HEK293 (cell line): ENCODE measurements at regions not wholly inside any gene's neighbourhood (a gene's known extent, or its start where the extent isn't known, plus 50 kb on each side); places are given as distances from the start of the nearest gene placed in this dataset.

ENCODE experiments used
- CTCF ChIA-PET: fragments of 350-600 bp; formaldehyde crosslinking; extraction: SDS; loops from one replicate; lab custom pipeline; 2021; ENCODE audit warnings: antibody characterized with exemption; lab: Yijun Ruan, JAX
- POLR2A ChIA-PET: fragments of 300-600 bp; formaldehyde crosslinking; extraction: SDS; loops from one replicate; lab custom pipeline; 2020; ENCODE audit warnings: antibody characterized with exemption, inconsistent platforms; lab: Yijun Ruan, JAX
- H3K27ac ChIP-seq: fragments of 200-500 bp; sonication (Bioruptor generic); 2 replicates; pipeline ENCODE4 v1.5.1; 2014; ENCODE audit warnings: low read depth, low read length, control low read depth, inconsistent platforms; ENCODE audit errors: extremely low read depth
- H3K36me3 ChIP-seq, 2 experiments: fragments of 200-500 bp in 1 of 2; sonication (Bioruptor generic) in 1 of 2; 1 replicate in 1 of 2; 2 replicates in 1 of 2; pipeline ENCODE4 v1.5.1; 2014 to 2017; ENCODE audit warnings: inconsistent platforms in 2 of 2, low read length in 2 of 2; ENCODE audit not compliant: control insufficient read depth in 2 of 2, insufficient read depth in 1 of 2
- H3K4me1 ChIP-seq: fragments of 200-500 bp; sonication (Bioruptor generic); 2 replicates; pipeline ENCODE4 v1.5.1; 2014; ENCODE audit warnings: mild to moderate bottlenecking, low read length, inconsistent platforms; ENCODE audit not compliant: control insufficient read depth, insufficient read depth
- H3K4me3 ChIP-seq: 2 replicates; pipeline ENCODE4 v1.5.1; 2011; ENCODE audit warnings: low read depth, mild to moderate bottlenecking, control low read depth, low read length, moderate library complexity
- H3K9me3 ChIP-seq: fragments of 200-500 bp; sonication (Bioruptor generic); 2 replicates; pipeline ENCODE4 v1.5.1; 2014; ENCODE audit warnings: low read depth, low read length, inconsistent platforms; ENCODE audit not compliant: control insufficient read depth, insufficient read depth
- GLIS1 ChIP-seq: fragments of 450-650 bp; formaldehyde crosslinking; IDR thresholded peaks from 2 replicates; pipeline ENCODE4 v1.5.1; 2016; ENCODE audit warnings: missing biosample characterization, missing genetic modification characterization
- HIC1 ChIP-seq: fragments of 450-650 bp; formaldehyde crosslinking; IDR thresholded peaks from 2 replicates; pipeline ENCODE4 v1.5.1; 2016; ENCODE audit warnings: missing biosample characterization, missing genetic modification characterization
- HOXD13 ChIP-seq: sonication (generic); formaldehyde crosslinking; IDR thresholded peaks from 2 replicates; pipeline ENCODE4 v1.8.0; 2022; ENCODE audit warnings: missing genetic modification reagents, borderline replicate concordance
- SALL2 ChIP-seq: fragments of 450-650 bp; formaldehyde crosslinking; IDR thresholded peaks from 2 replicates; pipeline ENCODE4 v1.5.0; 2017; ENCODE audit warnings: missing biosample characterization, mild to moderate bottlenecking, missing genetic modification characterization, borderline replicate concordance
- ZBTB20 ChIP-seq: fragments of 450-650 bp; formaldehyde crosslinking; IDR thresholded peaks from 2 replicates; pipeline ENCODE4 v1.5.1; 2016; ENCODE audit warnings: missing biosample characterization, missing genetic modification characterization
- ZNF214 ChIP-seq: fragments of 450-650 bp; formaldehyde crosslinking; IDR thresholded peaks from 2 replicates; pipeline ENCODE4 v1.5.1; 2017; ENCODE audit warnings: missing biosample characterization, mild to moderate bottlenecking, missing genetic modification characterization, borderline replicate concordance
- ZNF221 ChIP-seq: fragments of 450-650 bp; formaldehyde crosslinking; IDR thresholded peaks from 2 replicates; pipeline ENCODE4 v1.5.1; 2017; ENCODE audit warnings: missing biosample characterization, missing genetic modification characterization, borderline replicate concordance
- ZNF274 ChIP-seq, 2 experiments: fragments of 200-500 bp in 1 of 2; fragments of 450-650 bp in 1 of 2; sonication (Bioruptor generic) in 1 of 2; formaldehyde crosslinking in 1 of 2; IDR thresholded peaks; 2 replicates each; pipeline versions ENCODE4 v1.5.1 to v1.6.1; 2014 to 2016; ENCODE audit warnings: borderline replicate concordance in 1 of 2, inconsistent platforms in 1 of 2, low read length in 1 of 2, missing biosample characterization in 1 of 2, missing genetic modification characterization in 1 of 2
- ZNF518A ChIP-seq: fragments of 450-650 bp; formaldehyde crosslinking; conservative IDR thresholded peaks from 2 replicates; pipeline ENCODE4 v1.5.1; 2016; ENCODE audit warnings: low read depth, missing biosample characterization, missing genetic modification characterization
- ZNF544 ChIP-seq: fragments of 450-650 bp; formaldehyde crosslinking; IDR thresholded peaks from 2 replicates; pipeline ENCODE4 v1.5.0; 2017; ENCODE audit warnings: missing biosample characterization, missing genetic modification characterization
- ZNF785 ChIP-seq: fragments of 450-650 bp; formaldehyde crosslinking; IDR thresholded peaks from 2 replicates; pipeline ENCODE4 v1.5.1; 2016; ENCODE audit warnings: missing biosample characterization, missing genetic modification characterization
- ZNF837 ChIP-seq: fragments of 450-650 bp; formaldehyde crosslinking; IDR thresholded peaks from 2 replicates; pipeline ENCODE4 v1.5.1; 2016; ENCODE audit warnings: missing biosample characterization, missing genetic modification characterization
- ZSCAN4 ChIP-seq: fragments of 450-650 bp; formaldehyde crosslinking; IDR thresholded peaks from 2 replicates; pipeline ENCODE4 v1.5.1; 2017; ENCODE audit warnings: missing biosample characterization, missing genetic modification characterization

- no peak for TF ChIP-seq ZNF785 (tag by site-specific recombination)
- no peak for TF ChIP-seq ZSCAN4 (tag by site-specific recombination)
- no peak for TF ChIP-seq ZNF544 (tag by site-specific recombination)
- TF ChIP-seq ZNF221, result no peak
- TF ChIP-seq SALL2 (tag by site-specific recombination), result no peak
- TF ChIP-seq ZNF837 (tag by site-specific recombination), result no peak
- TF ChIP-seq HIC1 (tag by site-specific recombination), result no peak
- TF ChIP-seq GLIS1 (tag by site-specific recombination), result no peak
- TF ChIP-seq ZNF274 (IDR thresholded peaks at IDR 0.05; ENCODE audit: low read length), result no peak
- no peak for TF ChIP-seq ZNF274 (tag by site-specific recombination; IDR thresholded peaks at IDR 0.05; ENCODE audit: borderline replicate concordance)
- no peak for TF ChIP-seq ZNF214 (tag by site-specific recombination)
- POLR2A ChIA-PET, result interaction anchor here (0.5 kb wide), 1 partner anchor 851 kb away, joined by 3 read pairs; no protein-coding TSS in a partner anchor
- H3K9me3 ChIP-seq, result no peaks in the 10 kb centered on the region
- H3K27ac ChIP-seq, result no peak overlapping the region
- no peaks in the 10 kb centered on the region for H3K36me3 ChIP-seq
- no peak overlapping the region for H3K4me3 ChIP-seq
- H3K4me1 ChIP-seq, result no peaks in the 10 kb centered on the region
- CTCF ChIA-PET, result interaction anchor here (0.6 to 1.0 kb wide), 3 partner anchors 40 to 302 kb away, joined by 3 to 5 read pairs (median 4); no protein-coding TSS in a partner anchor
These were observed 254.1 kb downstream of the PRL start for GRCh38 chr6:22042706-22043105.

GRCh38 chr6:22043284-22043962 is 253.4 kb downstream of the PRL start:
- no peaks in the 10 kb centered on the region for H3K4me1 ChIP-seq
- no peak overlapping the region for H3K4me3 ChIP-seq
- no peaks in the 10 kb centered on the region for H3K9me3 ChIP-seq
- TF ChIP-seq HOXD13 (CRISPR knock-in tag), result no peak
- no peak for TF ChIP-seq ZBTB20
- no peak for TF ChIP-seq ZNF518A
- ChIA-PET CTCF (no interaction called here), POLR2A (interaction anchor here (0.5 kb wide), 1 partner anchor 852 kb away, joined by 3 read pairs; no protein-coding TSS in a partner anchor)
- H3K27ac ChIP-seq, result no peak overlapping the region
- H3K36me3 ChIP-seq, result no peaks in the 10 kb centered on the region
